ENCODE measurements at regions not wholly inside any gene's neighbourhood (a gene's known extent, or its start where the extent isn't known, plus 50 kb on each side); places are given as distances from the start of the nearest gene placed in this dataset.

DNA sequence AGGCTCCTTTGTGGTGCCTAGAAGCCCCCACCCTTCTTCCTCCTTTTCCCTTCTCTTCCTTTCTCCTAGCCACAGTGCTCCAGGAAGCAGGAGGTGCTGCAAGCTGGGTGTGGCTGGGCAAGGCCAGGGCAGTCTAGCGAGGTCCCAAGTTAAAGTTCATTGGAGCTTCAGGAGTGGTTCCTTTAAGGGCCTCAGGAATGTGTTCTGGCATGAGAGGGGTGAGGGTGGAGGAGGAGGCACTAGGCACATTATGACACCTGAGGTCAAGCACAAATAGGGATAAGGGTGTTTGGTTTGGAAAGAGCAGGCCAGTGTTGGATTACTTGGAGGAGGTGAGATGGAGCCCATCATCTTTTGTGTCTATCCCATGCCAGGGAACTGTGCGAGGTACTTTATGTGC is 258.7 kb downstream of the TLE3 start:
- H3K4me1 Mint-ChIP-seq (ENCODE audit: unreplicated experiment), result peaks cover 20% of the 10 kb centered on the region

GRCh38 chr15:69841113-69841828 is 256.4 kb downstream of the TLE3 start:
- Mint-ChIP-seq H3K36me3 (no peaks in the 10 kb centered on the region), H3K9me3 (no peaks in the 10 kb centered on the region), H3K4me3 (no peak overlapping the region), H3K4me1 (ENCODE audit: unreplicated experiment) (peaks cover 20% of the 10 kb centered on the region), H3K27ac (no peak overlapping the region), H3K27me3 (peaks cover 19% of the 10 kb centered on the region)
- no peak for DNase-seq (ENCODE audit: extremely low spot score, unreplicated experiment)
- no peak for TF ChIP-seq CTCF (conservative IDR thresholded peaks at IDR 0.05)

More for the DNA sequence above, 258.7 kb downstream of the TLE3 start:
- Mint-ChIP-seq H3K4me3 (no peak overlapping the region), H3K9me3 (no peaks in the 10 kb centered on the region), H3K27ac (no peak overlapping the region), H3K27me3 (peaks cover 30% of the 10 kb centered on the region), H3K36me3 (no peaks in the 10 kb centered on the region)
- DNase-seq (ENCODE audit: extremely low spot score, unreplicated experiment), result no peak
- TF ChIP-seq CTCF (conservative IDR thresholded peaks at IDR 0.05), result no peak

GRCh38 chr15:69842851-69843250 is 254.9 kb downstream of the TLE3 start:
- Mint-ChIP-seq H3K4me3 (no peak overlapping the region), H3K36me3 (no peaks in the 10 kb centered on the region), H3K27me3 (peaks cover 16% of the 10 kb centered on the region), H3K4me1 (ENCODE audit: unreplicated experiment) (peaks cover 20% of the 10 kb centered on the region), H3K27ac (no peak overlapping the region), H3K9me3 (peaks cover 5% of the 10 kb centered on the region)
- no peak for DNase-seq (ENCODE audit: extremely low spot score, unreplicated experiment)
- TF ChIP-seq CTCF (conservative IDR thresholded peaks at IDR 0.05), result no peak

DNA sequence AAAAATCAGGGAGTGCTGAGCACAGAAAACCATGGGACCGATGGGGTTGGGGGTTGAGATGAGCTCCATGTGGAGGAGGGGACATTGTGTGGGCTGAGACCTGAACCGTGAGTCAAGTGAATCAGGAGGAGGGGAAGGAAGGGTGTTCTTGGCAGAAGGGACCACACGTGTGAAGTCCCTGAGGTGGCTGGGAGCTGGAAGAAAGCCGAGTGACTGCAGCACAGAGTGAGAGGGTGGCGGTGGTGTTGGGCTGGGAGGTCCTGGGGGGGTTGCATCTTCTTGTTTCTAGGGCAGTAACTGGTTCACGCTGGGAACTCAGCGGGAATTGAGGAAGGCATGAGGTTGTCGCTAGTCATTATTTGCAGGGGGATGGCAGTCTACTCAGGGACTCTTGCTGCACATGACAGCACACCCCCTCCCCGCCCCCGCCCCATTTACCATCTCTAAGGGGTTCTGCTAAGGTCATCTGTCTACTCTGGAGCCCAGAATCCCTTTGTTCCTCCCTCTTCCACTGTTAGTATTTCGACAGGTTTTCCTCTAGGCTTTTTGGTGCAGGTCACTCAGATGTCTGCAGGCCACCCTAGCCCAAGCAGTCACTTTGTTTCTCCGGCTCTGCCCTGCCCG is 254.3 kb downstream of the TLE3 start:
- no peak overlapping the region for H3K27ac Mint-ChIP-seq

DNA sequence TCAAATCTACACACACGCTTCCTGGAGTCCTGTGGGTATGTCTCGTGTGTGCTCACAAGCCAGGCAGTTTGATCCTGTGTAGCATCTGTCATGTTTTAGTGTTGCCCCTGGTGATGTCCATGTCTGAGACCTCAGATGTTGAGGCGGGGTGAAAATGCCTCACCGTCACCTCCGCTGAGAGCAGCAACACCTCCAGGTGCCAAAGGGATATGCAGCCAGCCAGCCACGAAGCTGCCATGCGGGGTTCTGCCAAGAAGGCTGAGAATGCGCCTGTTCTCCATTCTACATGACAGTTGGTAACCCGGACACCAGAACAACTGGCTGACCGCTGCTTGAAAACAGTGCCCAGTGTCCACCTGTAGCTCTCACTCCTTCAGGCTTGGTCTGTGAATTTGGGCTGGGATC is 253.8 kb downstream of the TLE3 start:
- H3K4me3 Mint-ChIP-seq, result no peak overlapping the region
- H3K27ac Mint-ChIP-seq, result no peak overlapping the region
- no peaks in the 10 kb centered on the region for H3K36me3 Mint-ChIP-seq
- peaks cover 9% of the 10 kb centered on the region for H3K9me3 Mint-ChIP-seq
- peaks cover 23% of the 10 kb centered on the region for H3K4me1 Mint-ChIP-seq (ENCODE audit: unreplicated experiment)
- peaks cover 14% of the 10 kb centered on the region for H3K27me3 Mint-ChIP-seq
- TF ChIP-seq CTCF (conservative IDR thresholded peaks at IDR 0.05), result no peak
- DNase-seq (ENCODE audit: extremely low spot score, unreplicated experiment), result no peak

More for the DNA sequence above, 254.3 kb downstream of the TLE3 start:
- Mint-ChIP-seq H3K9me3 (peaks cover 5% of the 10 kb centered on the region), H3K4me1 (ENCODE audit: unreplicated experiment) (peaks cover 20% of the 10 kb centered on the region), H3K36me3 (no peaks in the 10 kb centered on the region), H3K4me3 (no peak overlapping the region), H3K27me3 (peaks cover 16% of the 10 kb centered on the region)
- no peak for DNase-seq (ENCODE audit: extremely low spot score, unreplicated experiment)
- no peak for TF ChIP-seq CTCF (conservative IDR thresholded peaks at IDR 0.05)

All from type B pancreatic cell (in vitro differentiated cells).